Testis (tissue), 2 donors: ENCODE measurements at regions not wholly inside any gene's neighbourhood (a gene's known extent, or its start where the extent isn't known, plus 50 kb on each side); places are given as distances from the start of the nearest gene placed in this dataset.

ENCODE experiments used
- CTCF ChIP-seq, 3 experiments: fragments of 450-650 bp in 2 of 3; fragments of 200-600 bp in 1 of 3; sonication (generic) in 1 of 3; IDR thresholded peaks; one replicate each; pipeline ENCODE4 v1.5.1; 2016 to 2019; ENCODE audit warnings: antibody characterized with exemption in 3 of 3, mild to moderate bottlenecking in 2 of 3, moderate library complexity in 1 of 3
- POLR2A ChIP-seq: fragments of 450-650 bp; IDR thresholded peaks from one replicate; pipeline ENCODE4 v1.6.1; 2017; ENCODE audit warnings: antibody characterized with exemption, mild to moderate bottlenecking, moderate library complexity

- TF ChIP-seq CTCF (IDR thresholded peaks at IDR 0.05) (no peak), POLR2A (no peak)
Observed at GRCh38 chr1:13893409-13893821, 193.4 kb downstream of the PRDM2 start.
